ENCODE measurements at regions not wholly inside any gene's neighbourhood (a gene's known extent, or its start where the extent isn't known, plus 50 kb on each side); places are given as distances from the start of the nearest gene placed in this dataset.

DNA sequence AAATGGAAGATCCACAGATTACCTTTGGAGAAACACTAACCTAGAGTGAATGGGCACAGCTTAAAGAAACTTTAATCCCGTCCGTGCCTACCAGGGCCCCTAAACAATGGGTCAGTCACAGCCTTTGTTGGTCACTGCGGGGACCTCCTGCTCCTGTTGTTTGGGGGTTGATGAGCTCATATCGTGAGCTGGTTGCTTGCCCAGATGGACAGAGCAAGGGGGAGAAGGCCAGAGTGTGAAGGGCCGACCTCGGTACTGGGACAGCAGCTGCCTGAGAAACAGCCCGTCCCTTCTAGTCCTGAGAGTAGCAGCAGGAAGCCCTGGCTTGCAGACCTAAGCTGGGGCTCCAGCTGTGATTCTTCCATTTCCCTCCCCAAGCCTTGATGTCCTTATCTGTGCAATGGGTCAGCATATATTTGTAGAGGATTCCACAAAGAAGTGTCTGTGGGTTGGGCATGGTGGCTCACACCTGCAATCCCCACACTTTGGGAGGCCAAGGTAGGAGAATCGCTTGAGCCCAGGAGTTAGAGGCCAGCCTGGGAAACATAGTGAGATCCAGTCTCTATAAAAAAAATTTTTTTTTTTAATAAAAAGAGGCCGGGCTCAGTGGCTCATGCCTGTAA is 69.6 kb upstream of the SLC34A2 start:
- Histone ChIP-seq H3K27me3 (replicated peaks in 1 of 7) (no peaks in the 10 kb centered on the region), H3K4me3 (no peak overlapping the region), H3K9me3 (no peaks in the 10 kb centered on the region), H3K36me3 (no peaks in the 10 kb centered on the region), H3K27ac (no peak overlapping the region), H3K4me1 (no peaks in the 10 kb centered on the region)
- TF ChIP-seq POLR2A (IDR thresholded peaks at IDR 0.05) (no peak), POLR2AphosphoS5 (IDR thresholded peaks at IDR 0.05) (no peak)
- TF ChIP-seq, protein P1, sequence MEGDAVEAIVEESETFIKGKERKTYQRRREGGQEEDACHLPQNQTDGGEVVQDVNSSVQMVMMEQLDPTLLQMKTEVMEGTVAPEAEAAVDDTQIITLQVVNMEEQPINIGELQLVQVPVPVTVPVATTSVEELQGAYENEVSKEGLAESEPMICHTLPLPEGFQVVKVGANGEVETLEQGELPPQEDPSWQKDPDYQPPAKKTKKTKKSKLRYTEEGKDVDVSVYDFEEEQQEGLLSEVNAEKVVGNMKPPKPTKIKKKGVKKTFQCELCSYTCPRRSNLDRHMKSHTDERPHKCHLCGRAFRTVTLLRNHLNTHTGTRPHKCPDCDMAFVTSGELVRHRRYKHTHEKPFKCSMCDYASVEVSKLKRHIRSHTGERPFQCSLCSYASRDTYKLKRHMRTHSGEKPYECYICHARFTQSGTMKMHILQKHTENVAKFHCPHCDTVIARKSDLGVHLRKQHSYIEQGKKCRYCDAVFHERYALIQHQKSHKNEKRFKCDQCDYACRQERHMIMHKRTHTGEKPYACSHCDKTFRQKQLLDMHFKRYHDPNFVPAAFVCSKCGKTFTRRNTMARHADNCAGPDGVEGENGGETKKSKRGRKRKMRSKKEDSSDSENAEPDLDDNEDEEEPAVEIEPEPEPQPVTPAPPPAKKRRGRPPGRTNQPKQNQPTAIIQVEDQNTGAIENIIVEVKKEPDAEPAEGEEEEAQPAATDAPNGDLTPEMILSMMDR (IDR thresholded peaks at IDR 0.05 in 8 of 11, conservative IDR thresholded peaks at IDR 0.05 in 3 of 11), result no peak
- DNase-seq, result no peak
- 80 to 94% (median 89%) methylated on average over 9 of the region's 9 CpGs for WGBS, 5 donors
- intact Hi-C loops (cut with DNase I; ENCODE audit: low total_unique reads), result no loop called here

DNA sequence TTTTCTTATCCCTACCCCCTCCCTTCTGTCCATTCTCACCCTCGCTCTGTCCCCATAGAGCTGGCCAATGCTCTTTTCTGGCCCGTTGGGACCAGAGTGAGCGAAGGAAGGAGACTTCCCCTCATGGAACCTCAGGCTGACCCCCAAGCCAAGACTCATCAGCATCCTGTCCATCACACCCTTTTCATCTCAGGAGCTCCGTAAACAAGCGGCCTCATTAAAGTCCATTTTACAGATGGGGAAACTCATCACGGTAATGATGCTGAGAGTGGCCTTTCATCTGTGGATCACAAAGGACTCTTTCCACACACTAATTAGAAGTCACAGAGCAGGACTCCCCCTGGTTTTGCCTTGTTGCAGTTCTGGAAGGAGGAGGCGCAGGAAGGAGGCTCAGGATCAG is 67.4 kb upstream of the SLC34A2 start:
- DNase-seq, result no peak
- Histone ChIP-seq H3K4me1 (no peaks in the 10 kb centered on the region), H3K36me3 (no peaks in the 10 kb centered on the region), H3K9me3 (no peaks in the 10 kb centered on the region), H3K27ac (no peak overlapping the region), H3K27me3 (replicated peaks in 1 of 7) (no peaks in the 10 kb centered on the region), H3K4me3 (no peak overlapping the region)
- TF ChIP-seq POLR2A (IDR thresholded peaks at IDR 0.05), result no peak
- TF ChIP-seq, protein P1 (IDR thresholded peaks at IDR 0.05 in 8 of 11, conservative IDR thresholded peaks at IDR 0.05 in 3 of 11), result no peak
- no peak for TF ChIP-seq POLR2AphosphoS5 (IDR thresholded peaks at IDR 0.05)
- WGBS, 5 donors, result 76 to 86% (median 84%) methylated on average over 7 of the region's 7 CpGs
- intact Hi-C loops (cut with DNase I; ENCODE audit: low total_unique reads), result no loop called here

DNA sequence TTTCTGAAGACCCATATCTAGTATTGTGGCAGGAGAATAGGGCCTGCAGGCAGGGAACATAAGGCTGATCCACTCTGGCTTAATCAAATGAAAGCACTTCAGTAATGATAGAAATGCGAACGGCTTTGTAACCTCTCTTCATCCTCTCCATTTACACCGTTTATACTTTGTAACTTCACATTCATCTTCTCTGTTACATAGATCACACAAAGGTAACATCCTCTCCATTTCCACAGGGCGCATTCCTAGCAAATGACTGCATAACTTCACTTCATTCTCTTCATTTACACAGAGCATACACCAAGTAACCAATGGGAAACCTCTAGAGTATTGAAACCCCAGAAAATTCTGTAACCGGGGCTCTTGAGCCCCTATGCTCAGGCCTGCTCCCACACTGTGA is 65.5 kb upstream of the SLC34A2 start:
- intact Hi-C loops (cut with DNase I; ENCODE audit: low total_unique reads), result no loop called here
- TF ChIP-seq POLR2A (IDR thresholded peaks at IDR 0.05), result no peak
- TF ChIP-seq POLR2AphosphoS5 (IDR thresholded peaks at IDR 0.05), result no peak
- TF ChIP-seq, protein P1 (IDR thresholded peaks at IDR 0.05 in 8 of 11, conservative IDR thresholded peaks at IDR 0.05 in 3 of 11), result no peak
- Histone ChIP-seq H3K4me1 (no peaks in the 10 kb centered on the region), H3K27me3 (replicated peaks in 1 of 7) (no peaks in the 10 kb centered on the region), H3K27ac (no peak overlapping the region), H3K36me3 (no peaks in the 10 kb centered on the region), H3K4me3 (no peak overlapping the region), H3K9me3 (peaks cover 0 to 6% (median 0%) of the 10 kb centered on the region in 8 donors)
- no peak for DNase-seq
- 77 to 84% (median 80%) methylated on average over 5 of the region's 5 CpGs for WGBS, 5 donors

DNA sequence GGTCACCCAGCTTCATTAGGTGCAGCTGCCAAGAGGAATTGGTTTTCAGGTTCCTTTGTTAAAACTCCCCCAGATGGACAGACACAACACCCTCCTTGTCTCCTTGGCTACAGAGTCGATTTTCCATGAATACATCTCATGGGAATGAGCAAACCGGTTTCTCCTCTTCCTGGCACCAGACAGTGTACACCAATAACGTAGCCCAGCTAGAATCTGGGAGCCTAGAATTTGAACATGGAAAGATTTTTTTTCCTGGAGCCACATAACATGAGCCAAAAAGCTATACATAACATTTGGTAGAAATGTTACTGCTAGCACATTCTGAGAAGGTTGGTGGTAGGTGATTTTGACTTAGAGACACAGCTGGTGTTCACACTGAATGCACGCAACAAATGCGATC is 62.9 kb upstream of the SLC34A2 start:
- Histone ChIP-seq H3K4me1 (no peaks in the 10 kb centered on the region), H3K27me3 (replicated peaks in 1 of 7) (no peaks in the 10 kb centered on the region), H3K4me3 (no peak overlapping the region), H3K27ac (no peak overlapping the region), H3K9me3 (peaks cover 0 to 31% (median 18%) of the 10 kb centered on the region in 8 donors), H3K36me3 (no peaks in the 10 kb centered on the region)
- WGBS, 5 donors, result 74 to 87% (median 81%) methylated on average over 5 of the region's 5 CpGs
- no peak for DNase-seq
- TF ChIP-seq, protein P1 (IDR thresholded peaks at IDR 0.05 in 8 of 11, conservative IDR thresholded peaks at IDR 0.05 in 3 of 11), result no peak
- TF ChIP-seq POLR2A (IDR thresholded peaks at IDR 0.05), result no peak
- intact Hi-C loops (cut with DNase I; ENCODE audit: low total_unique reads), result no loop called here
